ENCODE measurements at regions not wholly inside any gene's neighbourhood (a gene's known extent, or its start where the extent isn't known, plus 50 kb on each side); places are given as distances from the start of the nearest gene placed in this dataset.
"Not testable (repeated sequence)": the region's sequence is repeated elsewhere in the genome, so short reads cannot be mapped to it uniquely, and the experiment has no call there.

DNA sequence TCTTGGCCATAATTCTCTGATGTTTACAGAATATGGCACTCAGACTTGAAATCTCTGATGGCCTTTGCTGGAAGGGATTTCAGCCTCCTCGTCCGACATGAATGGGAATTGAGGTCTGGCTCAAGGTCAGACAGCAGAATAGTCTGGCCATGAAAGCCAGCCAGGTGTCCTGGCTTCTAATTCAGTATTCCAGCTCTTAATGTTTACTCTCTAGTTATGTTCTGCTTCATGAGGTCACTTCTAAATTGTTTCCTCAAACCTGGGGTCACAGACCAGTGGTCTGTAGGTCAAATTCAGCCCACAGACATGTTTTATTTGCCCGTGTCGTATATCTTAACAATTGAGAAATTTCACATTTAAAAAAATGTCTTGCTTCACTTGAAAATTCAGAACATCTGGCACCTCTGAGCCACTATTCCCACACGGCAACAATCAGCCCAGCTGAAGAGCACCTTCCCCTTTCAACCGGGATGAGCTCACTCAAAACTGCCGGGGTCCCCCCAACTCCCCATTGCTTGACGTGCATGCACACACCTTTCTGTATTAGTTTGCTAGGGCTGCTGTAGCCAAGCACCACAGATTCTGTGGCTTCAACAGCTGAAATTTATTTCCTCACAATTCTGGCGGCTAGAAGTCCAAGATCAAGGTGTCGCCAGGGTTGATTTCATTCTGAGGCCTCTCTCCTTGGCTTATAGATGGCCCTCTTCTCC lies 243.5 kb downstream of the ENC1 start:
- no peak for DNase-seq

GRCh38 chr5:74394916-74395880 lies 245.3 kb downstream of the ENC1 start:
- no peak for DNase-seq

- DNase-seq: no peak
Measured at GRCh38 chr5:74394528-74394915, 246.0 kb downstream of the ENC1 start.

GRCh38 chr5:74393943-74394342 lies 246.6 kb downstream of the ENC1 start:
- no peak for DNase-seq

DNA sequence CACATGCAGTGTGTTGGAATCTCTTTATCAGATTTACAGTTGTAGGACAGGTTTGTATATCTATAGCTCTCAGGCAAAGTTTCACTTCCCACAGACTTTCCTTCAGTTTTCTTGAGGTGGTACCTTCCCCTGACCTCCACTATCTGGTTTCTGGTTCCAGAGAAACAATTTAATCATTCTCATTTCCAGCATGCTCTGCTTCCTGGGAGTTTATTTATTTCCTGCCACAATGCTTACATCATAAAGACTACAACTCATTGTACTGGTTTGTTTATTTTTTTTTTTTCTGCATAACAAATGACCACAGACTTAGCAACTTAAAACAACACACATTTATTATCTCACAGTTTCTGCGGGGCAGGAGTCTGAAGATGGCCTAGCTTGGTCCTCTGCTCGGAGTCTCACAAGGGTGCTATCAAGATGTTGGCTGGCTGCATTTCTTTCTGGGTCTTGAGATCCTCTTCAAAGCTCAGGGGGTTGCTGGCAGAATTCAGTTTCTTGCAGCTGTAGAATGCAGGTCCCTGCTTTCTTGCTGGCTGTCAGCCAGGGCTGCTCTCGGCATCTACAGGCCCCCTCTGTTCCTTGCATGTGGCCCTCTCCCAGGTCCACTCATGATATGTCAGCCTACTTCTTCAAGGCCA lies 247.7 kb downstream of the ENC1 start:
- no peak for DNase-seq

- no peak for DNase-seq
Measured at GRCh38 chr5:74391410-74391809, 249.1 kb downstream of the ENC1 start.

DNA sequence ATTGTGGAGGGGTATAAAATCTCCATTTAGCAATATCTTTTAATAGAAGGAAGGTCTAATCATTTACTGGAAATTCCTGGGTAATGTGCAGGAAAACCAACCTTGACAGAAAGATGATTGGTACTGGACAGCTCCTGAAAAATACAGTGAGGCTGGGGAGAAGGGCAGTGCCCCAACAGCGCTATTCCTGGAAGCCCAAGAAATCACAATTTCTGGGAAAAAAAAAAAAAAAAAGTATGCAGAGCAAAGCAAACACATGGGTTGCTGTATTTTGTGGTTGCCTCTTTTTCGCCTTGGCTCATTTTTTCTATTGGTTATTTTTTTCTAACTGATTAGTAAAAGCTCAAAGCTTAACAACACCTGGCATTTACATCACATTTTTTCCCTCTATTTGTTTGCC lies 249.7 kb downstream of the ENC1 start:
- DNase-seq: no peak

DNA sequence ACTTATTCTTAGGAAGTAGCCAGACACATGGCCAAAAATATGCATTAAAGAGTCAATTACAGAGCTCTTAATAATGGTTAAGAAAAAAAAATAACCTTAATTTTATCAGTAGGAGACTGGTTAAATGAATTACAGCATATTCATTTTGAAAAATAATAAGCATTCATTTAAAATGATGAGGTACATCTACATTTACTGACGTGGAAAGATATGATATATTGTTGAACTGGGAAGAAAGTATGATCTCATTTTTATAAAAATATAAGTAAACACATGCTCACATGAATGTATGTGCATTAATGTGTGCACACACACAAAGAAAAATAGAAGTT lies 250.3 kb downstream of the ENC1 start:
- no peak for DNase-seq

GRCh38 chr5:74389531-74390305 lies 250.8 kb downstream of the ENC1 start:
- DNase-seq: no peak

DNA sequence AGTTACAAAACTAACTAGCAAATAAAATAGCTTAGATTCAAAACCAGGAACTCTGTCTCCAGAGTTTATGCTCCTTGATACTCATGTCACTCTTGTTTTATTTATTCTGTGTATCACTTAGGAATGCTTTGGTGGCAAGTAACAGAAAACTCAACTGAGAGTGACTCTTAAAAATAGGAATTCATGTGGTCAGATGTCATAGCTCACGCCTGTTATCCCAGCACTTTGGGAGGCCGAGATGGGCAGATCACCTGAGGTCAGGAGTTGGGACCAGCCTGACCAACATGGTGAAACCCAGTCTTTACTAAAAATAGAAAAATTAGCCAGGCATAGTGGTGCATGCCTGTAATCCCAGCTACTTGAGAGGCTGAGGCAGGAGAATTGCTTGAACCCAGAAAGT lies 252.1 kb downstream of the ENC1 start:
- not testable (repeated sequence) for DNase-seq

GRCh38 chr5:74386571-74387334 lies 253.8 kb downstream of the ENC1 start:
- no peak for DNase-seq

DNA sequence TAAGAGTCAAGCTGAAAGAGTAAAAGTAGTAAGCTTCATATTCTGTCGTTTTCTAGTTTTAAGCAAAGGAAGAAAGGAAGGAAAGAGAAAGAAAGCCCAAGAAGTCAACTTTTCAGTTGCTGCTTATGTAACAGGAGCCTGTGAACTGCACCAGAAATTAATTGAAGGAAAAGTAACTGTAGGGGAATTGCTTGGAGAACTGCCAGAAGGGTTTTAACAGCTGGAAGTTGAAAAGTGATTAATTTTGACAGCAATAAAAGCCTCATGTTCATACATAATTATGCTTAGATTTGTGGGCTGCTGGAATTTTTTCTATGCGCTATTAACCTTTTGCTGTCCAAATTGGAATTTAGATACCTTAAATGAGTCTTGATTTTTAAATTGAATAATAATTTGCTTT lies 255.7 kb downstream of the ENC1 start:
- no peak for DNase-seq

DNA sequence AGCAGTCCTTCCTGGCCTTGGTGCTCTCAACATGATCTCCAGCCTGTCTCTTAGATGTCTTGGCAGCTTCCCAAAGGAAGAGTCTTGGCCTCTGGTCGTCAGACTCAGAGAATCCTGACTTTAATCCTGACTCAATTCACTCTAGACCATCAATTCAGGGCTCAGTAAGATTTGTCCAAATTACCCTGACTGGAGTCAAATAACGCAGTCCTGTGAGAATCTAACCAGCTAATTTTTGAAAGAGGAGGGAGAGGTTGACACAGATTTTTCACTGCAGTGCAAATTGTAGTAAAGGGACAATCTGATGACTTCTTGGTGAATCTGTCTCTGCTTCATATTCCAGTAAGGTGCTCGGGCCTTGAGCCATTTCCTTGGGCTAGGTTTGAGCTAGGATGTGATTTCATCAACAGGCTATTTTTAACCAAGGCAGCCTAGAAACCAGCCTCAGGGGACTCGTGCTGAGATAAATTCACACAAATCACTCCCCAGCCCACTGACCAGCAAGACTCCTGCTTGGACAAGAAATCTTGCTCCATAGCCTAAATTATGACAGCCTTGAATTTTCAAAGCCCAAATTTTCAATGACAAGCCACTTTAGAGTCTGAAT lies 257.4 kb downstream of the ENC1 start:
- DNase-seq: no peak

- DNase-seq: no peak
Measured at GRCh38 chr5:74382123-74382855, 258.2 kb downstream of the ENC1 start.

GRCh38 chr5:74380193-74380592 lies 260.3 kb downstream of the ENC1 start:
- DNase-seq: no peak

GRCh38 chr5:74378464-74378863 lies 262.1 kb downstream of the ENC1 start:
- no peak for DNase-seq

DNA sequence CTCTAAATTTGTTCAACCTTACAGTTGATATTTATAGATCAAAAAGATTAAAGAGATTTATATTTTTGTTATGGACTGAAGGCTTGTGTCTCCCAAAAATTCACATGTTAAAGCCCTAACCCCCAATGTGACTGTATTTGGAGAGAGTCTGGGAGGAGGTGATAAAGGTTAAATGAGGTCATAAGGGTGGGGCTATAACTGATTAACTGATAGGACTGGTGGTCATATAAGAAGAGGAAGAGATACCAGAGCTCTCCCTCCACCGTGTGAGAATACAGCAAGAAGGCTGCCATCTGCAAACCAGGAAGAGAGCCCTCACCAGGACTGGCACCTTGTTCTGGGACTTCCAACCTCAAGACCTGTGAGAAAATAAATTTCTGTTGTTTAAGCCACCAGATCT lies 264.3 kb downstream of the ENC1 start:
- DNase-seq: no peak

- DNase-seq: no peak
Measured at GRCh38 chr5:74375271-74375670, 265.3 kb downstream of the ENC1 start.

- DNase-seq: no peak
Measured at GRCh38 chr5:74374656-74375055, 265.9 kb downstream of the ENC1 start.

- DNase-seq: no peak
Measured at GRCh38 chr5:74373076-74373475, 267.5 kb downstream of the ENC1 start.

- no peak for DNase-seq
Measured at GRCh38 chr5:74372502-74373064, 267.9 kb downstream of the ENC1 start.

Measured in NCI-H526 treated with DMSO at 0.1 percent for 48 hours (cell line).